ENCODE measurements at regions not wholly inside any gene's neighbourhood (a gene's known extent, or its start where the extent isn't known, plus 50 kb on each side); places are given as distances from the start of the nearest gene placed in this dataset.
"Not testable (repeated sequence)": the region's sequence is repeated elsewhere in the genome, so short reads cannot be mapped to it uniquely, and the experiment has no call there.

GRCh38 chr9:13917534-13917933 lies 396.4 kb downstream of the NFIB start:
- DNase-seq, result no peak
- H3K4me3 ChIP-seq, result no peak overlapping the region

GRCh38 chr9:13915591-13916301 lies 398.2 kb downstream of the NFIB start:
- Histone ChIP-seq H3K9me3 (no peaks in the 10 kb centered on the region), H3K27ac (no peak overlapping the region), H3K4me1 (no peaks in the 10 kb centered on the region), H3K27me3 (no peaks in the 10 kb centered on the region), H3K36me3 (no peaks in the 10 kb centered on the region), H3K4me3 (no peak overlapping the region)
- TF ChIP-seq POLR2A (IDR thresholded peaks at IDR 0.05) (no peak), CTCF (IDR thresholded peaks at IDR 0.05) (no peak)
- no peak for DNase-seq

More at GRCh38 chr9:13917534-13917933, 396.4 kb downstream of the NFIB start:
- Histone ChIP-seq H3K27ac (no peak overlapping the region), H3K27me3 (no peaks in the 10 kb centered on the region), H3K4me1 (no peaks in the 10 kb centered on the region), H3K36me3 (no peaks in the 10 kb centered on the region), H3K9me3 (no peaks in the 10 kb centered on the region)
- TF ChIP-seq CTCF (IDR thresholded peaks at IDR 0.05) (no peak), POLR2A (IDR thresholded peaks at IDR 0.05) (no peak)

DNA sequence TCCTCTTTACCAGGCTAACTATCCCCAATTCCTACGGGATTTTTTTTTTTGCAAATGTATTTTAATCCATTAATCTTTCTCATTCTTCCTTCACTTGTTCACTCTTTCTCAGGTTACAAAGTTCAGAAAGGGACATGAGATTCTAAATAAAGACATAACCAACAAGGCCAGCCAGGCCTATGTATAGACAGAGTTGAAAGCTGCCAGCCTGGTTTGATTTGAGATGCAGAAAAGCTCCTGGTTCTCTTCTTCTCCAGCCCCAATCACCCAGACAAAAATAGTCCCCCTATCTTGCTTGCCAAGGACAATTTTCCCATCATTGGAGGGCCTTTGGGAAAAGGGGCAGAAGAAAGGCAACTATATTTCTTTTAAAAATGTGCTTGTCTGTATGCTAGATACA lies 398.8 kb downstream of the NFIB start:
- Histone ChIP-seq H3K4me1 (no peaks in the 10 kb centered on the region), H3K9me3 (no peaks in the 10 kb centered on the region), H3K36me3 (no peaks in the 10 kb centered on the region), H3K27ac (no peak overlapping the region), H3K4me3 (no peak overlapping the region), H3K27me3 (no peaks in the 10 kb centered on the region)
- TF ChIP-seq POLR2A (IDR thresholded peaks at IDR 0.05), result no peak
- TF ChIP-seq CTCF (IDR thresholded peaks at IDR 0.05), result no peak
- DNase-seq, result no peak

- H3K36me3 ChIP-seq, result no peaks in the 10 kb centered on the region
- no peak overlapping the region for H3K4me3 ChIP-seq
- TF ChIP-seq CTCF (IDR thresholded peaks at IDR 0.05), result no peak
- TF ChIP-seq POLR2A (IDR thresholded peaks at IDR 0.05), result no peak
- DNase-seq, result no peak
- H3K27me3 ChIP-seq, result no peaks in the 10 kb centered on the region
- no peaks in the 10 kb centered on the region for H3K4me1 ChIP-seq
- no peaks in the 10 kb centered on the region for H3K9me3 ChIP-seq
- H3K27ac ChIP-seq, result no peak overlapping the region
Measured at GRCh38 chr9:13911473-13911872, 402.5 kb downstream of the NFIB start.

DNA sequence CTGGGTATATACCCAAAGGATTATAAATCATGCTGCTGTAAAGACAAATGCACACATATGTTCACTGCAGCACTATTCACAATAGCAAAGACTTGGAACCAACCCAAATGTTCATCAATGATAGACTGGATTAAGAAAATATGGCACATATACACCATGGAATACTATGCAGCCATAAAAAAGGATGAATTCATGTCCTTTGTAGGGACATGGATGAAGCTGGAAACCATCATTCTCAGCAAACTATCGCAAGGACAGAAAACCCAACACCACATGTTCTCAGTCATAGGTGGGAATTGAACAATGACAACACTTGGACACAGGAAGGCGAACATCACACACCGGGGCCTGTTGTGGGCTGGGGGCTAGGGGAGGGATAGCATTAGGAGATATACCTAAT lies 406.1 kb downstream of the NFIB start:
- H3K4me3 ChIP-seq, DNase-seq, H3K27ac ChIP-seq, H3K4me1 ChIP-seq, H3K27me3 ChIP-seq, H3K36me3 ChIP-seq, H3K9me3 ChIP-seq: not testable (repeated sequence)

DNA sequence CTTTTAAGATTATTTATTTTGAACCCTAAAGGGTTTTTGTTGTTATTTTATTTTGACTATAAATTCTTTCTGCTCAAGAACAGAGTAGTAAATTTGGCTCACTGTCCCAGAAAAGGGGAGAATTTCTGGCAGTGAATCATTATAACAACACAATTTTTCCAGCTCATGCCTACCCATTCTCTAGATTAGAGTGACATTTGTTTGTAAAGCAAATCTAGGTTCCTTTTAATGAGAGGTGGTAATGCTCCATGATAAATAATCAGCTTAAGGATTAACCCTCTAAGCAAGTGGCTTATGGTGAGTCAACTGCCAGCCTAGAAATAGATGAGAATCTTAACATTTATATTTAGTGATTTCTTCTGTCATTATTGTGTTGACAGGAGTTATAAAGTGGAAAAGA lies 409.2 kb downstream of the NFIB start:
- no peak for DNase-seq
- no peaks in the 10 kb centered on the region for H3K9me3 ChIP-seq
- no peaks in the 10 kb centered on the region for H3K36me3 ChIP-seq
- no peak overlapping the region for H3K4me3 ChIP-seq
- no peaks in the 10 kb centered on the region for H3K4me1 ChIP-seq
- H3K27ac ChIP-seq, result no peak overlapping the region
- no peak for TF ChIP-seq POLR2A (IDR thresholded peaks at IDR 0.05)
- TF ChIP-seq CTCF (IDR thresholded peaks at IDR 0.05), result no peak
- no peaks in the 10 kb centered on the region for H3K27me3 ChIP-seq

All from Peyer's patch (tissue), 4 donors.